Spinal cord (tissue), 9 donors: ENCODE measurements at regions not wholly inside any gene's neighbourhood (a gene's known extent, or its start where the extent isn't known, plus 50 kb on each side); places are given as distances from the start of the nearest gene placed in this dataset.
"Not testable (repeated sequence)": the region's sequence is repeated elsewhere in the genome, so short reads cannot be mapped to it uniquely, and the experiment has no call there.

Source experiments
- DNase-seq, 6 donors: peaks; one replicate each; pipeline versions ENCODE4 v3.0.0 to v3.0.0-alpha.2; 2013 to 2015; ENCODE audit warnings: low spot score in 6 of 6, low read depth in 4 of 6
- H3K27ac ChIP-seq: one replicate; pipeline ENCODE4 v1.5.1; 2013; ENCODE audit warnings: low read depth, low read length, control low read depth
- H3K27me3 ChIP-seq: one replicate; pipeline ENCODE4 v1.6.1; 2013; ENCODE audit warnings: low read length; ENCODE audit not compliant: control insufficient read depth, insufficient read depth
- H3K36me3 ChIP-seq: one replicate; pipeline ENCODE4 v1.6.1; 2013; ENCODE audit warnings: low read length; ENCODE audit not compliant: control insufficient read depth, insufficient read depth
- H3K4me1 ChIP-seq: one replicate; pipeline ENCODE4 v1.6.1; 2013; ENCODE audit warnings: low read length; ENCODE audit not compliant: control insufficient read depth, insufficient read depth
- H3K4me3 ChIP-seq: one replicate; pipeline ENCODE4 v1.5.1; 2013; ENCODE audit warnings: low read depth, low read length, control low read depth
- H3K9me3 ChIP-seq: one replicate; pipeline ENCODE4 v1.6.1; 2013; ENCODE audit warnings: low read length; ENCODE audit not compliant: control insufficient read depth, insufficient read depth
- WGBS: methylation state at CpG from one replicate; pipeline ENCODE4 v1.1.5; 2013; ENCODE audit warnings: missing lambda C conversion rate; ENCODE audit not compliant: insufficient coverage; 5-methylcytosine and 5-hydroxymethylcytosine counted together
- donor health status: healthy.

GRCh38 chr5:40453689-40454088 lies 226.0 kb upstream of the PTGER4 start:
- H3K4me1 ChIP-seq, result no peaks in the 10 kb centered on the region
- H3K36me3 ChIP-seq, result no peaks in the 10 kb centered on the region
- 100% methylated on average over 1 of the region's 1 CpG for WGBS
- H3K9me3 ChIP-seq, result no peaks in the 10 kb centered on the region
- no peak for DNase-seq
- H3K4me3 ChIP-seq, result no peak overlapping the region
- no peak overlapping the region for H3K27ac ChIP-seq
- H3K27me3 ChIP-seq, result no peaks in the 10 kb centered on the region

- Histone ChIP-seq H3K4me3 (no peak overlapping the region), H3K36me3 (no peaks in the 10 kb centered on the region), H3K27ac (no peak overlapping the region), H3K27me3 (no peaks in the 10 kb centered on the region), H3K4me1 (no peaks in the 10 kb centered on the region), H3K9me3 (no peaks in the 10 kb centered on the region)
- 88% methylated on average over 3 of the region's 5 CpGs for WGBS
- DNase-seq, result no peak
Observed at GRCh38 chr5:40452874-40453624, 226.7 kb upstream of the PTGER4 start.

GRCh38 chr5:40447438-40447837 lies 232.3 kb upstream of the PTGER4 start:
- WGBS, result no CpG with 5 or more reads among the region's 1 CpG

DNA sequence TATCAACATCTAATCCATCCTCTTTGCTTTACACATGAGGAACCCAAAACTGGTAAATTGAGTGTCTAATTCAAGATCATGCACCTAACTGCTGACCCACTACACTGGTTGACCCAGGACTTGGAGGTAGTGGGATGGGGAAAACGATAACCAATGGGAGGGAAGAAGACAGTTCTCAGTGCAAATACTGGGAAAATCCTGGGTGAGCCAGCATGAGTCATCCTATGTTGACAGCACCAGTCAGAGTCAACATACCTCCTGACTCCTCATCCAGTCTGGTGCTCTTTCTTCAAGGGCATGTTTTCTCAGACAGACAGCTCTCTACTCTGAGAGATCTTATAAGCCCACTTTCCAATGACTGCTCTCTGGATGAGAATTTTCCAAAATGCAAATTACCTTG lies 232.8 kb upstream of the PTGER4 start:
- no peak overlapping the region for H3K27ac ChIP-seq
- no peak for DNase-seq
- H3K4me1 ChIP-seq, result no peaks in the 10 kb centered on the region
- H3K36me3 ChIP-seq, result no peaks in the 10 kb centered on the region
- H3K4me3 ChIP-seq, result no peak overlapping the region
- 0% methylated on average over 1 of the region's 1 CpG for WGBS
- H3K9me3 ChIP-seq, result no peaks in the 10 kb centered on the region
- no peaks in the 10 kb centered on the region for H3K27me3 ChIP-seq

More at GRCh38 chr5:40447438-40447837, 232.3 kb upstream of the PTGER4 start:
- no peak for DNase-seq
- Histone ChIP-seq H3K36me3 (no peaks in the 10 kb centered on the region), H3K4me3 (no peak overlapping the region), H3K27me3 (no peaks in the 10 kb centered on the region), H3K27ac (no peak overlapping the region), H3K4me1 (no peaks in the 10 kb centered on the region), H3K9me3 (no peaks in the 10 kb centered on the region)

- Histone ChIP-seq H3K36me3 (no peaks in the 10 kb centered on the region), H3K4me1 (no peaks in the 10 kb centered on the region), H3K27me3 (no peaks in the 10 kb centered on the region), H3K27ac (no peak overlapping the region), H3K9me3 (no peaks in the 10 kb centered on the region), H3K4me3 (no peak overlapping the region)
- peak in 1 of 6 donors; percentile 60 for DNase-seq
- no CpG with 5 or more reads among the region's 2 CpGs for WGBS
Observed at GRCh38 chr5:40442346-40442745, 237.4 kb upstream of the PTGER4 start.

- no peaks in the 10 kb centered on the region for H3K27me3 ChIP-seq
- H3K4me3 ChIP-seq, result no peak overlapping the region
- no peaks in the 10 kb centered on the region for H3K9me3 ChIP-seq
- 80% methylated on average over 1 of the region's 4 CpGs for WGBS
- H3K4me1 ChIP-seq, result no peaks in the 10 kb centered on the region
- no peak for DNase-seq
- H3K36me3 ChIP-seq, result no peaks in the 10 kb centered on the region
- no peak overlapping the region for H3K27ac ChIP-seq
Observed at GRCh38 chr5:40441733-40442132, 238.0 kb upstream of the PTGER4 start.

DNA sequence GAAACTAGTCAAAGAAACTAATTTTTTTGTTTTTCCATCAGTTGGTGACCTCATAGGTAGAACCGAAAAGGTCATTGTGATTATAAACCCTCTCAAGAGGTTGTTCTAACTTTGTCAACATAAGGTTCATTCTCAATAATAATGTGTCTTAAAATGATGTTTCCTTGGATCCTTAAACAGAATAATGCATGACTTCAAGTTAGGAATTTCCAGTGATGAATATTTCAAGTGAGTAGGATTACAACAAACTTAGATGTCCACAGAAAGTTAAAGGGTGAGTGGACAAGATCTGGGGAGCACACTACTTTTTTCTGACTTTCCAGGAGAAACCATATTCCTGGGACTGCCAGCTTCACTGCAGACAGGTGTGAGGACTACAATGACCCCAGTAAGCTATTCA lies 239.0 kb upstream of the PTGER4 start:
- no peaks in the 10 kb centered on the region for H3K4me1 ChIP-seq
- no peaks in the 10 kb centered on the region for H3K27me3 ChIP-seq
- H3K4me3 ChIP-seq, result no peak overlapping the region
- no peaks in the 10 kb centered on the region for H3K36me3 ChIP-seq
- WGBS, result no CpG with 5 or more reads among the region's 1 CpG
- H3K9me3 ChIP-seq, result no peaks in the 10 kb centered on the region
- DNase-seq, result no peak
- no peak overlapping the region for H3K27ac ChIP-seq

- not testable (repeated sequence) for DNase-seq, H3K4me3 ChIP-seq, H3K27me3 ChIP-seq, H3K27ac ChIP-seq, H3K9me3 ChIP-seq, H3K4me1 ChIP-seq, H3K36me3 ChIP-seq
- WGBS, result no CpG with 5 or more reads among the region's 3 CpGs
Observed at GRCh38 chr5:40439103-40439502, 240.6 kb upstream of the PTGER4 start.

GRCh38 chr5:40438646-40439045 lies 241.1 kb upstream of the PTGER4 start:
- WGBS, result 98% methylated on average over 21 of the region's 26 CpGs
- H3K4me3 ChIP-seq, result not testable (repeated sequence)

DNA sequence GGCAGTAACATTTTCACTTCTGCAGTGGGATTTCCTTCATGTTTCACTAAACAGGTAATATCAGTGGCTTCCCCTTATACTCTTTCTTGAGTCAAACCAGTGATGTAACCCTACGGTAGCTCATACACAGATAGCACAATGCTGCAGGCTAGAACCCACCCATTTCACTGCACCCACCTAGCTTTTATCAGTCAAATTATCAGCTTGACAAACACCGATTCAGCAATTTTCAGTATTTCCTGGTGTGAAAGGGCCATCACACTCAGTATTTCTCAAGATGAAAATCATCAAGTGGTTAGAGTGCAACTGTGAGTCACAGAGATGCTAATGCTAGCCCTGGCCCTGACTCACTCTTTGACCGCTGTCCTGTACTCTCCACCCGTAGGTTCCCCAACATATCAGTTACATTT lies 242.3 kb upstream of the PTGER4 start:
- H3K4me3 ChIP-seq, result no peak overlapping the region

More at GRCh38 chr5:40438646-40439045, 241.1 kb upstream of the PTGER4 start:
- H3K4me1 ChIP-seq, DNase-seq, H3K9me3 ChIP-seq, H3K27me3 ChIP-seq, H3K27ac ChIP-seq, H3K36me3 ChIP-seq: not testable (repeated sequence)

More for the DNA sequence above, 242.3 kb upstream of the PTGER4 start:
- WGBS, result 100% methylated on average over 1 of the region's 4 CpGs
- no peak for DNase-seq
- H3K27ac ChIP-seq, result no peak overlapping the region
- no peaks in the 10 kb centered on the region for H3K27me3 ChIP-seq
- H3K4me1 ChIP-seq, result no peaks in the 10 kb centered on the region
- no peaks in the 10 kb centered on the region for H3K9me3 ChIP-seq
- H3K36me3 ChIP-seq, result no peaks in the 10 kb centered on the region
